Neural cell (in vitro differentiated cells): ENCODE measurements at regions not wholly inside any gene's neighbourhood (a gene's known extent, or its start where the extent isn't known, plus 50 kb on each side); places are given as distances from the start of the nearest gene placed in this dataset.

Source experiments
- EP300 ChIP-seq: fragments of 450-650 bp; conservative IDR thresholded peaks from 2 replicates; pipeline ENCODE4 v1.6.1; 2014; ENCODE audit warnings: antibody characterized with exemption, mild to moderate bottlenecking, moderate library complexity; ENCODE audit not compliant: poor library complexity, severe bottlenecking
- EZH2 ChIP-seq: fragments of 200-600, 300-800 bp; shearing (Covaris generic), sonication (generic); IDR thresholded peaks from 2 replicates; pipeline ENCODE4 v1.6.1; 2014; ENCODE audit warnings: antibody characterized with exemption, low read length, borderline replicate concordance, mild to moderate bottlenecking; ENCODE audit not compliant: insufficient read depth, poor library complexity, severe bottlenecking
- POLR2AphosphoS5 ChIP-seq: IDR thresholded peaks from 2 replicates; pipeline ENCODE4 v1.6.1; 2012
- RAD21 ChIP-seq: fragments of 450-650 bp; conservative IDR thresholded peaks from 2 replicates; pipeline ENCODE4 v1.6.1; 2014; ENCODE audit warnings: antibody characterized with exemption, mild to moderate bottlenecking, moderate library complexity
- TAF1 ChIP-seq: IDR thresholded peaks from 2 replicates; pipeline ENCODE4 v1.6.1; 2012; ENCODE audit warnings: low read depth
- TF ChIP-seq, protein P1 (sequence below): fragments of 450-650 bp; IDR thresholded peaks from 2 replicates; pipeline ENCODE4 v1.5.1; 2014; ENCODE audit warnings: antibody characterized with exemption, mild to moderate bottlenecking, moderate library complexity; ENCODE audit not compliant: poor library complexity, severe bottlenecking
- TF ChIP-seq, protein P2 (sequence below): IDR thresholded peaks from 2 replicates; pipeline ENCODE4 v1.6.1; 2012; ENCODE audit warnings: borderline replicate concordance

DNA sequence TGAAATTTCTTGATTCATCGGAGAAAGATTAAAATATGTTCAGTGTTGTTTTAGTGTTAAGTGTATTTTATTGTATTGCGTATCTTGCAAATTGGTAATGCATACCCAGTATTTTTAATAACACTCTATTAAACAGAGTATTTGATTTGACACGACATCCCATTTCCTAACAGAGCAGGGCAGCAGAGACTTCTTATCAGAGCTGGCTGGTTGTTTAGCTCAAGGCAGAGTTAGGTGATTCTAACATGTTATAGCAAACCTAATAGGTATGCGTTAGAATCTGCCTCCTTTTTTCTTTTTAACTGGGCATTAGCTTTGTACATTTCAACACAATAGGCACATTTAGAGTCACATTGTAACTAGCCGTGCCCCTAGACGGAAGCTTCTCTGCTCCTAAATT is 57.1 kb upstream of the CELF2 start:
- TF ChIP-seq, protein P1, sequence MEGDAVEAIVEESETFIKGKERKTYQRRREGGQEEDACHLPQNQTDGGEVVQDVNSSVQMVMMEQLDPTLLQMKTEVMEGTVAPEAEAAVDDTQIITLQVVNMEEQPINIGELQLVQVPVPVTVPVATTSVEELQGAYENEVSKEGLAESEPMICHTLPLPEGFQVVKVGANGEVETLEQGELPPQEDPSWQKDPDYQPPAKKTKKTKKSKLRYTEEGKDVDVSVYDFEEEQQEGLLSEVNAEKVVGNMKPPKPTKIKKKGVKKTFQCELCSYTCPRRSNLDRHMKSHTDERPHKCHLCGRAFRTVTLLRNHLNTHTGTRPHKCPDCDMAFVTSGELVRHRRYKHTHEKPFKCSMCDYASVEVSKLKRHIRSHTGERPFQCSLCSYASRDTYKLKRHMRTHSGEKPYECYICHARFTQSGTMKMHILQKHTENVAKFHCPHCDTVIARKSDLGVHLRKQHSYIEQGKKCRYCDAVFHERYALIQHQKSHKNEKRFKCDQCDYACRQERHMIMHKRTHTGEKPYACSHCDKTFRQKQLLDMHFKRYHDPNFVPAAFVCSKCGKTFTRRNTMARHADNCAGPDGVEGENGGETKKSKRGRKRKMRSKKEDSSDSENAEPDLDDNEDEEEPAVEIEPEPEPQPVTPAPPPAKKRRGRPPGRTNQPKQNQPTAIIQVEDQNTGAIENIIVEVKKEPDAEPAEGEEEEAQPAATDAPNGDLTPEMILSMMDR: peak; percentile 41
- no peak for TF ChIP-seq POLR2AphosphoS5
- TF ChIP-seq, protein P2, sequence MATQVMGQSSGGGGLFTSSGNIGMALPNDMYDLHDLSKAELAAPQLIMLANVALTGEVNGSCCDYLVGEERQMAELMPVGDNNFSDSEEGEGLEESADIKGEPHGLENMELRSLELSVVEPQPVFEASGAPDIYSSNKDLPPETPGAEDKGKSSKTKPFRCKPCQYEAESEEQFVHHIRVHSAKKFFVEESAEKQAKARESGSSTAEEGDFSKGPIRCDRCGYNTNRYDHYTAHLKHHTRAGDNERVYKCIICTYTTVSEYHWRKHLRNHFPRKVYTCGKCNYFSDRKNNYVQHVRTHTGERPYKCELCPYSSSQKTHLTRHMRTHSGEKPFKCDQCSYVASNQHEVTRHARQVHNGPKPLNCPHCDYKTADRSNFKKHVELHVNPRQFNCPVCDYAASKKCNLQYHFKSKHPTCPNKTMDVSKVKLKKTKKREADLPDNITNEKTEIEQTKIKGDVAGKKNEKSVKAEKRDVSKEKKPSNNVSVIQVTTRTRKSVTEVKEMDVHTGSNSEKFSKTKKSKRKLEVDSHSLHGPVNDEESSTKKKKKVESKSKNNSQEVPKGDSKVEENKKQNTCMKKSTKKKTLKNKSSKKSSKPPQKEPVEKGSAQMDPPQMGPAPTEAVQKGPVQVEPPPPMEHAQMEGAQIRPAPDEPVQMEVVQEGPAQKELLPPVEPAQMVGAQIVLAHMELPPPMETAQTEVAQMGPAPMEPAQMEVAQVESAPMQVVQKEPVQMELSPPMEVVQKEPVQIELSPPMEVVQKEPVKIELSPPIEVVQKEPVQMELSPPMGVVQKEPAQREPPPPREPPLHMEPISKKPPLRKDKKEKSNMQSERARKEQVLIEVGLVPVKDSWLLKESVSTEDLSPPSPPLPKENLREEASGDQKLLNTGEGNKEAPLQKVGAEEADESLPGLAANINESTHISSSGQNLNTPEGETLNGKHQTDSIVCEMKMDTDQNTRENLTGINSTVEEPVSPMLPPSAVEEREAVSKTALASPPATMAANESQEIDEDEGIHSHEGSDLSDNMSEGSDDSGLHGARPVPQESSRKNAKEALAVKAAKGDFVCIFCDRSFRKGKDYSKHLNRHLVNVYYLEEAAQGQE: no peak
- no peak for TF ChIP-seq EZH2
- TF ChIP-seq TAF1: no peak
- TF ChIP-seq EP300: no peak
- no peak for TF ChIP-seq RAD21
